Stimulated activated CD8-positive, alpha-beta memory T cell treated with anti-CD3 and anti-CD28 coated beads, Interleukin-15, amount 100 ng/mL, for 48 hours (primary cell): ENCODE measurements at regions not wholly inside any gene's neighbourhood (a gene's known extent, or its start where the extent isn't known, plus 50 kb on each side); places are given as distances from the start of the nearest gene placed in this dataset.

Experiments
- DNase-seq, 2 donors: peaks; one replicate each; pipeline ENCODE4 v3.0.0-alpha.2; 2020; ENCODE audit warnings: low read depth in 2 of 2

- DNase-seq: no peak
Measured at GRCh38 chr5:116652196-116652729, 77.6 kb upstream of the SEMA6A start.

- no peak for DNase-seq
Measured at GRCh38 chr5:116651653-116652052, 77.0 kb upstream of the SEMA6A start.

GRCh38 chr5:116650964-116651363, 76.3 kb upstream of the SEMA6A start:
- DNase-seq: no peak

- DNase-seq: no peak
Measured at GRCh38 chr5:116650544-116650943, 75.9 kb upstream of the SEMA6A start.

GRCh38 chr5:116646611-116647289, 72.1 kb upstream of the SEMA6A start:
- no peak for DNase-seq

- DNase-seq: no peak
Measured at GRCh38 chr5:116645627-116646026, 71.0 kb upstream of the SEMA6A start.

GRCh38 chr5:116640236-116640635, 65.6 kb upstream of the SEMA6A start:
- no peak for DNase-seq

- no peak for DNase-seq
Measured at GRCh38 chr5:116637149-116637740, 62.6 kb upstream of the SEMA6A start.

- DNase-seq: no peak
Measured at GRCh38 chr5:116632890-116633289, 58.3 kb upstream of the SEMA6A start.

GRCh38 chr5:116631147-116631546, 56.5 kb upstream of the SEMA6A start:
- DNase-seq: no peak

- no peak for DNase-seq
Measured at GRCh38 chr5:116629168-116629567, 54.5 kb upstream of the SEMA6A start.

GRCh38 chr5:116626945-116627679, 52.5 kb upstream of the SEMA6A start:
- no peak for DNase-seq

- DNase-seq: no peak
Measured at GRCh38 chr5:116626272-116626723, 51.7 kb upstream of the SEMA6A start.
